HS-5 (cell line): ENCODE measurements at regions not wholly inside any gene's neighbourhood (a gene's known extent, or its start where the extent isn't known, plus 50 kb on each side); places are given as distances from the start of the nearest gene placed in this dataset.
"Not testable (repeated sequence)": the region's sequence is repeated elsewhere in the genome, so short reads cannot be mapped to it uniquely, and the experiment has no call there.

ENCODE experiments used
- DNase-seq: peaks from one replicate; pipeline ENCODE4 v3.0.0-alpha.2; 2012; ENCODE audit warnings: low read depth

GRCh38 chr9:26163931-26164330, 485.7 kb upstream of the TUSC1 start:
- peak; percentile 44 for DNase-seq

- no peak for DNase-seq
Measured at GRCh38 chr9:26159575-26160392, 481.5 kb upstream of the TUSC1 start.

- DNase-seq: no peak
Measured at GRCh38 chr9:26158631-26159150, 480.4 kb upstream of the TUSC1 start.

GRCh38 chr9:26157411-26157810, 479.2 kb upstream of the TUSC1 start:
- no peak for DNase-seq

- no peak for DNase-seq
Measured at GRCh38 chr9:26152350-26152749, 474.1 kb upstream of the TUSC1 start.

- DNase-seq: no peak
Measured at GRCh38 chr9:26148128-26148527, 469.9 kb upstream of the TUSC1 start.

GRCh38 chr9:26145938-26146337, 467.7 kb upstream of the TUSC1 start:
- DNase-seq: no peak

GRCh38 chr9:26142631-26143030, 464.4 kb upstream of the TUSC1 start:
- no peak for DNase-seq

GRCh38 chr9:26142201-26142600, 464.0 kb upstream of the TUSC1 start:
- DNase-seq: no peak

GRCh38 chr9:26133537-26133936, 455.3 kb upstream of the TUSC1 start:
- no peak for DNase-seq

- no peak for DNase-seq
Measured at GRCh38 chr9:26132746-26133312, 454.6 kb upstream of the TUSC1 start.

GRCh38 chr9:26131886-26132285, 453.6 kb upstream of the TUSC1 start:
- DNase-seq: no peak

- DNase-seq: peak; percentile 42
Measured at GRCh38 chr9:26129217-26129616, 451.0 kb upstream of the TUSC1 start.

- DNase-seq: no peak
Measured at GRCh38 chr9:26125693-26126092, 447.4 kb upstream of the TUSC1 start.

GRCh38 chr9:26116085-26116484, 437.8 kb upstream of the TUSC1 start:
- DNase-seq: not testable (repeated sequence)

- no peak for DNase-seq
Measured at GRCh38 chr9:26112724-26113123, 434.5 kb upstream of the TUSC1 start.

- DNase-seq: no peak
Measured at GRCh38 chr9:26086396-26086795, 408.2 kb upstream of the TUSC1 start.

- no peak for DNase-seq
Measured at GRCh38 chr9:26081847-26082246, 403.6 kb upstream of the TUSC1 start.

GRCh38 chr9:26078706-26079105, 400.5 kb upstream of the TUSC1 start:
- DNase-seq: no peak

GRCh38 chr9:26077860-26078259, 399.6 kb upstream of the TUSC1 start:
- no peak for DNase-seq

GRCh38 chr9:26067608-26068007, 389.4 kb upstream of the TUSC1 start:
- no peak for DNase-seq

GRCh38 chr9:26066237-26066636, 388.0 kb upstream of the TUSC1 start:
- DNase-seq: no peak

GRCh38 chr9:26061948-26062575, 383.8 kb upstream of the TUSC1 start:
- DNase-seq: no peak
